ENCODE measurements at regions not wholly inside any gene's neighbourhood (a gene's known extent, or its start where the extent isn't known, plus 50 kb on each side); places are given as distances from the start of the nearest gene placed in this dataset.
"Not testable (repeated sequence)": the region's sequence is repeated elsewhere in the genome, so short reads cannot be mapped to it uniquely, and the experiment has no call there.

DNA sequence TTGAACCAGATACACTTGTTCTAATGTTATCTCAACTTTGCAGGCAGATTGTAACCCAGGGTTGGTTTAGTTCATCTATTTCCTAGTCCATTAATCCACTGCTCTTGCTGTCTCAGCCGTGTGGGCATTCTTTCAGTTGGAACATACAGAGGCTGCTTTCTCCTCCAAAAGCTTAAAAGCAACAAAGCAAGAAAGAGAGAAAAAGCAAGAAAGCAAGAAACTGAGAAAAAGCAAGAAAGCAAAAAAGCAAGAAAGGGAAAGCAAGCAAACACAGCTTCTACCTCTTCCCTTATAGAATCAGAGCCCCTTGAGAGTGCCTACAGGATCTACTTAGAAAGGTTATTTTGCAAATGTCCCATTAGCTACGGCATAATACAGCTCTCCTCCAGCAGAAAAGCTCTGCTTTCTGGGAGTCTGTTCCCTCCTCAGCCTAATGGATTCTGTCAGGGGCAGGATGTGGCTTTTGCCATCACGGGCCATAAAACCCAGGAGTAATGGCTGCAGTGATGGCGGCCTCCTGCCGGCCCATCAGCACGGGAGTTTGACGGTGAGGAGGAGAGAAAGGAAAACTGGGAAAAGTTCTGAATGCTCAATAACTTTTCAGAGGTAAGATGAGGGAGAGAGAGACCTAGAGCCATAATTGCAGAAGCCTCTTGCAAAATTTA is 156.8 kb upstream of the JARID2 start:
- no peak for DNase-seq

DNA sequence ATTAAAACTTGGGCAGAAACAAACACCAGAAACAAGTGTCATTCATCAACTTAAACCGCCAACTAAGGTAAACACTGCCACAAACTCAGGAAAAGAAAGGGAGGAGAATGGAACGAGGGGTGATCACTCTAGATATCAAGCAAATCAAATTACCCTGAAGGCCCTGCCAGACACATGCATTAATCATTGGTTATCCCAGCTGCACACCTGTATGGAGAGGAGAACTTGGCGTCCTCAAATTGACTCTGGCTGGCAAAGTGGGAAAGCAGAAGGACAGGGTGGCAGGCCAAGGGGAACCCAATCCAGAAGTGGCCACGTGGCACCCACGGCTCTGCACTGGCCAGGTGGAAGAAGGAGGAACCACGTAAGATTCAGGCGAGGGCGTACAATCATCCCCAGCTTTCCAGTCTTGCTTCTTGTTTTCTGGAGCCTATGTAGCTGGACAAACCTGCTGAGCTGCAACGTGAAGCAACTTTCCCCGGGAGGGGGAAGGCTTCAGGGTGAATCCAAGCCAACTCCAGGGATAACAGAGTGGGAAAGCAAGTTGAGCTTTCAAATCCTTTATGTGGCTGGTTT is 156.2 kb upstream of the JARID2 start:
- no peak for DNase-seq

DNA sequence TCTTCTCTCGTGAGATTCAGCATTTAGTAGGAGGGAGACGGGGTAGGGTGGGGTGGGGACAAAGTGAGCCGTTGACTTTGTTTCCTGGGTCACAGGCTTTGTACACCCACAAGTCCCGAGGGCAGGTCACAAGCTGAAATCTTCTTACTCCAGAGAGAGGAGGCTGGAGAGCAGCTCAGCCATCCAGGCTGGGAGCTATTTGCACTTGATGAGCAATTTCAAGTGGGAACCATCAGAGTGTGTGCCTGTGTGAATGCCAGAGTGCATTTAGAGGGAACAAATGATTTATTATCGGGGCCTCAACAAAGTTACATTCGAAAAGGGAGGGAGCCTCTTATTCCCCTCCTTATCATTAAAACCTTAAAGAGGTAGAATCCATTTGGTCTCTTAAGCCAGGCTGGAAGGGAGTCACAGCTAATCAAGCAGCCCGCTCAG is 155.7 kb upstream of the JARID2 start:
- DNase-seq, result no peak

DNA sequence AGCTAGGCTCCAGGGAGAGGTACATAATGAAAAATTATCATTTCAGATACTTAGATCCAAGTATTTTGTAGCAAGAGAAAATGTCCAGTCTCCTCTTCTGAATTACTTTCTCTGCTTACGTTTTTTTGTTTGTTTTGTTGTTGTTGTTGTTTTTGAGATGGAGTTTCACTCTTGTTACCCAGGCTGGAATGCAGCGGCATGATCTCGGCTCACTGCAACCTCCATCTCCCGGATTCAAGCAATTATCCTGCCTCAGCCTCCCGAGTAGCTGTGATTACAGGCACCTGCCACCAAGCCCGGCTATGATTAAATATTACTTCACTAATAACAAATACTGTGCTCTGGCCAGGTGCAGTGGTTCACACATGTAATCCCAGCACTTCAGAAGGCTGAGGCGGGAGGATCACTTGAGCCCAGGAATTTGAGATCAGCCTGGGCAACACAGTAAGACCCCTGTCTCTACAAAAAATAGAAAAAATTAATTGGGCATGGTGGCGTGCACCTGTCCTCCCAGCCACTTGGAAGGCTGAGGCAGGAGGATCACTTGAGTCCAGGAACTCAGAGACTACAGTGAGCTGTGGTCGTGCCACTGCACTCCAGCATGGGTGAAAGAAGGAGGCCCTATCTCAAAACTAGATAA is 155.0 kb upstream of the JARID2 start:
- DNase-seq, result no peak

DNA sequence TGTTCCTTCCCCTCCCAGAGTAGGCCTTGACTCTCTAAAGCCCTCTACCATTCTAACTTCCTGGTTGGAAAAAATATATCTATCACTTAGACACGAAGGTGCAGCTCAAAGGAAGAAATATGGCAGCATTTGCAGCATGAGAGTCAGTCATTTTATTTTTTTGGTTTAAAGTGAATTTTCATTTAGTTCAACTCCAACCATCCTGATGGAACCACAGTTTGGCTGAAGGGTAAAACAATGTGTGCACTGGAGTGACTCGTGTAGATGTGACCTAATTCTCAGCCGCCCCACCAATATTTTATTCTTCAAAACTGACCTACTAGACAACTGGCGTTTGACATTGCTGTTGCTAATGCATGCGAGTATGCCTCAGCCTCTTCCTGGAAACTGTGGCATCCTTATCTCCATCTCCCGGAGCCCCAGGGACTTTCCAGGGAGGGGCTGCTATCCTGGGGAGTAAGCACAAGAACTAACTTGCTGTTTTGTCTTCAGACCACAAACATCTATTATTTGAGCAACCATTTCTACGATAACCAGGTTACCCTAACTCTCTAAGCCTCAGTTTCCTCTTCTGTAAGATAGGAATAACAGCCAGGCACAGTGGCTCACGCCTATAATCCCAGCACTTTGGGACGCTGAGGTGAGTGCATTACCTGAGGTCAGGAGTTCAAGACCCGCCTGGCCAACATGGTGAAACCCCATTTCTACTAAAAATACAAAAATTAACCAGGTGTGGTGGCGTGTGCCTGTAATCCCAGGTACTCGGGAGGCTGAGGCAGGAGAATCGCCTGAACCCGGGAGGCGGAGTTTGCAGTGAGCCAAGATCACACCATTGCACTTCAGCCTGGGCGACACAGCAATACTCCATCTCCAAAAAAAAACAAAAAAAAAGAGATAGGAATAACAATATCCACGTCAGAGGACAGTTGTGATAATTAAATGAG is 148.7 kb upstream of the JARID2 start:
- no peak for DNase-seq

DNA sequence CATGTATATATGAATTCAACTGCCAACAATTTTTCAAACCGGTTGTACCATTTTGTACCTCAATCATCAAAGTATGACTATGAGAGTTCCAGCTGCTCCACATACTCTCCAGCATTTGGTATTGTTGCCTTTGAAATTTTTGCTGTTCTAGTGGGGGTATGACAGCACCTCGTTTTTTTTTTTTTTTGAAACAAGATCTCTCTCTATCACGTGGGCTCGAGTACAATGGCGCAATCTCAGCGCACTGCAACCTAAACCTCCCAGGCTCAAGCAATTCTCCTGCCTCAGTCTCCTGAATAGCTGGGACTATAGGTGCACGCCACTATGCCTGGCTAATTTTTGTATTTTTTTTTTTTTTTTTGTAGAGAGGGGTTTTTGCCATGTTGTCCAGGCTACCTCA is 144.7 kb upstream of the JARID2 start:
- DNase-seq, result no peak

DNA sequence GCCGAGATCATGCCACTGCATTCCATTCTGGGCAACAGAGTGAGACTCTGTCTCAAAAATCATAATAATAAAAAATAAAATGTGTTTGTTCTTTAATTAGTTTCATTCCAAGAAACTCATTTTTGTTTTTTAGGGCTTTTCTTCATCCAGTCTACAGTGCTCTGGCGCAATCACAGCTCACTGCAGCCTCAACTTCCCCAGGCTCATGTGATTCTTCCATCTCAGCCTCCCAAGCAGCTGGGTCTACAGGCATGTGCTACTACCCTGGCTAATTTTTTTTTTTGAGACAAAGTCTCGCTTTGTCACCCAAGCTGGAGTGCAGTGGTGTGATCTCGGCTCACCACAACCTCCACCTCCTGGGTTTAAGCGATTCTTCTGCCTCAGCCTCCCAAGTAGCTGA is 143.6 kb upstream of the JARID2 start:
- DNase-seq, result no peak

DNA sequence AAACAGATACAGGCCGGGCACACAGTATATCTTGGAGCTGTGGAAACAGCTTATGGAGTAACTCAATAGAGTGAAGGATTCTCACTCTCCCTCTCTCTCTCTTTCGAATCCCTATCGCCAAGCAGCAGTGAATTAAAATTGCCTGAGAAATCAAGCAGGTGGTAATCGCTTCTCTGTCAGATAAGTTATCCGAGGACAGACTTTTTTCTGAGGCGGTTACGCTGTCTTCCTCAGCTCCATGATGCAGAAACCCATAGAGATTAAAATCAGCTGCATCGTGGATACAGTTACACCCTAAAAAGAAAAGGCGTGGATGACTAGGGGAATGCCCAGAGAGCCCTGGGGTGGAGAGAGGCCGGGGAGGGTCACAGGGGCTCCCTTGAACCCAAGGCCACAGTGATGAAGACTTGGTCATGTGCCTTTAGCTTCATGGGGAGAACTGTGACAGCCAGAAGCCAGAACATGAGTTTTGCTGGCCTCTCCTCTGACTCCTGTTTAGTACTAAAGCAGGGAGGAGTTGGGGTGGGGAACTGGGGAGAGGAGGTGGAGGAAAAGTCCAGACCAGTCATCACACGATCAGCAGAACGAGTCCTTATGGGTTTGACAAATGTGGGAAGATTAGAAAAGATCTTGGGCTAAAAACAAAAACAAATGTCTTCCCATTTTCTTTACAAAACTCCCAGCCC is 138.8 kb upstream of the JARID2 start:
- DNase-seq, result no peak

DNA sequence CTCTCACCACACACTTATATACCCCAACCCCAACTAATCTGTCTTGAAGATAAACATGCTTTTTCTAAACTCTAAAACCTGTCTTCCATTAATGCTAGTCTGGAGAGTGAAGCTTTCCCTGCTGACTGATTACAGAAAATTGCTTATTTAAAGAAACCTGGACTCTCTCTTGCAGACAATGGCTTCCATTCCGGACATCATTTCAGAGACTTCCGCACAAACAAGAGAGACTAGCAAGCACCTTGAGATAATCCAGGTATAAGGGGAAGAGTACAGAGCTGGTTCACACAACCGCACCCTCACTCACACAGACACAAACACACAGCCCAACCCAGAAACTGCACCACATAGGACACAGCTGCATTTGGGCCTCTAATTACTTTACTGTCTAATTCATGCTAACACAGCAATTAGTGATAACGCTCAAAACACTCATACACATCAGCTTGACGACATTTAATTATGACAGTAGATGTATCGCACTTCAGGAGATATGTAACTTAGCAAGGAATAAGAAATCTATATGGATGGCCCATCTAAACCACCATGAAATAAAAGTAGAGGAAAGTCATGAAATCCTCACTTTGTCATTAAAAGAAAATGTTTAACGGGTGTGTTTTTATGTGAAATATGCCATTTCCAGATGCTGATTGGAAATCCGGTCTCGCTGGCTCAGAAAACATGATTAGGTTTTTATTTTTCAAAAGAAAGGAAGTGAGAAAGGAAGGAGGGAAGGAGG is 138.1 kb upstream of the JARID2 start:
- DNase-seq, result no peak

DNA sequence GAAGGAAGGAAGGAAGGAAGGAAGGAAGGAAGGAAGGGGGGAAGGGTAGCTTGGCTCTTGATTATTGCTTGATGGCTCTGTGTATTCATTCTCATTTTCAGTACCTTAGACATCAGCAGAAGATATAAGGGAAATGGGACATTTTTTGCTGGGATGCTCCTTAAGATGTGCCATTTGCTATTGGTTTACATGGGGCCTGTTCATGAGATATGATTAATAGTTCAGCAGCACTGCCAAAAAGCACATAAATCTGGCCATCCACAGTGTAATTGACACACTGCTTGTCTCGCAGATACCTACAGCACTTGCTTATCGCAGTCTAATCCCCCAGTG is 137.5 kb upstream of the JARID2 start:
- DNase-seq, result no peak

DNA sequence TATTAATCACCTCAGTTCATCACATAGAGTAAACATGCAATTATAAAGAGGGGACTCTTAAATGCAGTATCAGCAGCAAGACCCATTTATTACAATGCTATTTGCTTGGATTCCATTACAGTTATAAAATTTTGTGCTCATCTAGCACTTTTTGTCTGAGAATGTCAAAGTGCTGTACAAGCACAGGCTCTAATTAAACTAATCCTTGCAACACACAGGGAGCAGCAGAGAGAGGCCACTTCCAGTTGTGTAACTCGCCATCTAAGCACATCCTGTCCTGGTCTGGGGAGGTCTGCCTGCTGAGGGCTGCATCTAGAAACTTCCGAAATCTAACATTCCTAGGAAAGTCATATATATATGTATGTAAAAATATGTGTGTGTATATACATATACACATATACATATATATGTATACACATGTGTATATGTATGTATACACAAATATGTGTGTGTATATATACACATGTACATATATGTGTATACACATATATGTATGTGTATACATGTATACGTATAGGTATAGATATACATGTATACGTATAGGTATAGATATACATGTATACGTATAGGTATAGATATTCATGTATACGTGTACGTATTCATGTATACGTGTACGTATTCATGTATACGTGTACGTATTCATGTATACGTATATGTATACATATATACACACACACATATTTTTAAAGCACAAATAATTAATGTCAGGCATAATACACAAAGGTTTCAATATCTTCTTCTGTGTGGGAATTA is 136.4 kb upstream of the JARID2 start:
- DNase-seq, result no peak

DNA sequence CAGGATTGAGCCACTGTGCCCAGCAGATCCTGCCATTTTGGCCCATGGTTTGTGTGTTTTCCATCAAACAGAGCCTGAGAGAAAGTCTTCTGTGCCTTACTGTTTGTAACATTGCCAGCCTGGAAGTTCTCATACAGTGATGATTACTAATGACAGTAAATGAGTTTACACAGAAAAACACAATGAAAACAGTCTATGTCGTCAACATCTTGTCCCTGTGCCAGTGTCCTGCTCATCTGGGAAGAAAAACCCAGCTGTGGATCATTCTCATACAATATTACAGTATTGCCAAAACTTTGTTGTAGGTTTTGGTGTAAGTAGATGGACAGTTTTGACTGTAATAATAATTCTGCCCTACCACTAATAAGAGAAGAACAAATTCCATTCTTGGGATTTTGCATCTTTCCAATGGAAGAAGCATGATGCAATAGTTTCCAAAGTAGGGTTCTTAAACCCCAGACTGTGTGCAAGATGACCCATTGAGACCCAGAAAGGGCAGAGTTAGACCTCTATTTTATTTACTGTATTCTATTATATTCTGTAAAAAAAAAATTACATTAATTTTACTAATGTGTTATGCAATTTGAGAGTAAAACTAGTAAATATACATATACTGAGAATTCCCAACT is 135.0 kb upstream of the JARID2 start:
- DNase-seq, result no peak

DNA sequence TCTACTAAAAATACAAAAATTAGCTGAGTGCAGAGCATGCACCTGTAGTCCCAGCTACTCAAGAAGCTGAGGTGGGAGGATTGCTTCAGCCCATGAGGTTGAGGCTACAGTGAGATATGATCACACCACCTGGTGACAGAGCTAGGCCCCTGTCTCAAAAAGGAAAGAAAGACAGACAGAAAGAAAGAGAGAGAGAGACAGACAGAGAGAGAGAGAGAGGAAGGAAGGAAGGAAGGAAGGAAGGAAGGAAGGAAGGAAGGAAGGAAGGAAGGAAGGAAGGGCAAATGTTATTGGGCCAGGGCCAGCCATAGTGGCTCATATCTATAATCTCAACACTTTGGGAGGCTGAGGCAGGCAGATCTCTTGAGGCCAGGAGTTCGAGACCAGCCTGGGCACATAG is 134.3 kb upstream of the JARID2 start:
- DNase-seq, result not testable (repeated sequence)

DNA sequence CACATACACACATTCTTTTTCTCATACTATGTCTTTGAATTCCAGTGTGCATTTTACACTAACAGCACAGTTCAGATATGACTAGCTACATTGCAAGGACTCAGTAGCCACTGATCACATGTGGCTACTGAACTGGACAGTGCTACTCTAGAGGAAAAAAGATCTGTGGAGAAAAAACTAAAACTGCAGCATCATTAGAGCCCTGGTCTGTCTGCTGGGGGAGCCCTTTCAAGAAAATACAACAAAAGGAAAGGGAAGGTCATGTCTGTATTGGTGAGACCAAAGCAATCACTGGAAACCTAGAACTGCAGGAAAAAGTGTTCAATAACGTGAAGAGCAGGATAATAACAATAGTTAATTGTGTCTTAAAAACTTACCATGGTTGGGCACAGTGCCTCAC is 132.3 kb upstream of the JARID2 start:
- DNase-seq, result no peak

DNA sequence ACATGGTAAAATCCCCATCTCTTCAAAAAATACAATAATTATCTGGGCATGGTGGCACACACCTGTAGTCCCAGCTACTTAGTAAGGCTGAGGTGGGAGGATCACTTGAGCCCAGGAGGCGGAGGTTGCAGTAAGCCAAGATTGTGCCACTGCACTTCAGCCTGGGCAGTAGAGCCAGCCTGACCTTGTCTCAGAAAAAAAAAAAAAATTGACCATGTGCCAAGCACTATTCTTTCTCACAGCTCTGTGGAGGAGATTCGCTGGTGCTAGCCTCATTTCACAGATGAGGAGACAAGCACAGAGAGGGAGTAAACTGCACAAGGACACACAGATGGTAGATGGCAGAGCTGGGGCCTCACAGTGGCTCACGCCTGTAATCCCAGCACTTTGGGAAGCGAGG is 131.8 kb upstream of the JARID2 start:
- DNase-seq, result no peak

DNA sequence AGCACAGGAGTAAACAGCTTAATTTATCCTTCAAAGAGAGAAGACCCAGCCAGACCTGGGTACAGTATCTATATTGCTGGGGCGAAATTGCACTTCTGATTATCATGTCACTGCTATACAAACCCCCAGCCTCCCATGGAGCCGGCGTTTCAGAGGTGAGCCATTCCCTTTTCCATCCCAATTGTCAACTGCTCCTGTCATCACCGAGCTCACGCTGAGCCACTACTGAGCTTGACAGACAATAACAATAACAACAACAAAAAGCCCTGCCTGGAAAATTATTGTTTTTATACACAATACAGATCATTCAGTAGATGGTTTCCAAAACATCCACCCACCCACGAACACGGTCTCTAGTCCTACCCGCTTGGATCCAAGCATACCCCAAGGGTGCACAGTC is 129.0 kb upstream of the JARID2 start:
- no peak for DNase-seq

DNA sequence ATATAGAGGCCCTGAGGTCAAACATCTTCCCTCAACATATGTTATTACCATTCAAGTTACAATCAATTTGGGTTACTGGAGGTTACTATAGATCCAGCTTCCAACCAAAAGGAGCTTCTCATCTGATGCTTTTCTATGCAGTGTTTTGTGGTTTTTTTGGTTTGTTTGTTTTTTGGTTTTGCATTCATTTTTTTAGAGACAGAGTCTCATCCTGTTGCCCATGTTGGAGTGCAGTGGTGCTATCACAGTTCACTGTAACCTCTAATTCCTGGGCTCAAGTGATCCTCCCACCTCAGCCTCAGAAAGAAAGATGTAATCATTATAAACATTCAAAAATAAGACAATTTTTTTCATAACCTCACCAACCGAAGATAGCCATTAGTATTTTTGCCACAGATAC is 124.4 kb upstream of the JARID2 start:
- DNase-seq, result no peak

DNA sequence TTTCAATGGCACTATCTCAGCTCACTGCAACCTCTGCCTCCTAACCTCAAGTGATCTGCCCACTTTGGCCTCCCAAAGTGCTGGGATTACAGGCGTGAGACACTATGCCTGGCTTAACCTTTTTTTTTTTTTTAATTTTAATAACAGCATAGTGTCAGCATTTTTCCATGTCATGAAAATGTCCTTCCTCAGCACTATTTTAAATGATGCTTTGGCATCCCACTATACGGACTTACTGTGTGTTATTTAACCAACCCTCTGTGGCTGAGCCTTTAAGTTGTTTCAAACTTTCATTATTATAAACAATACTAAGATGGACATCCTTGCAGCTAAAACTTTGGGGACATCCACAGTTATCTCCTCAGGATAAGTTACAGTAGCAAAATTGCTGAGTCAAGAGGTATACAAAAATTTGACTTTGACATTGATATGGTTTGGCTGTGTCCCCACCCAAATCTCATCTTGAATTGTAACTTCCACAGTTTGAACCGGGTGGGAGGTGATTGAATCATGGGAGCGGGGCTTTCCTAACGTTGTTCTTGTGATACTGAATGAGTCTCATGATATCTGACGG is 123.8 kb upstream of the JARID2 start:
- DNase-seq, result no peak

DNA sequence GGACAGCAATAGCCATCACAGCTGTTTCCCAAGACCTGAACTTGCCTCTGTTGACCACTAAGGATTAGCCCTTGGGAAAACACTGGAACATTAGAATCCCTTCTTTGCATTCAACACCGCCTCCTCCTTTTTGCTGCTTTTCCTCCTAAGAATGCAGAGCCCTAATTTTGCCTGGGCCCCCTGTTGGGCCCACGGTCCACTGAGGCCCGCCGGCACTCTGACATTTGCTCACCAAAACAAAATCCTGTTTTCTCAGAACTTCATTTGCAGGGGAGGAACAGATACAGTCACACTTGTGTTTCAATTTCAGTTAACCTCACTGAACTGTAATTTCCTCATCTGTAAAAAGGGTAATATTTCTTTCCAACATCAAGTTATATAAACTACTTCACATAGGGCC is 116.0 kb upstream of the JARID2 start:
- DNase-seq, result no peak

DNA sequence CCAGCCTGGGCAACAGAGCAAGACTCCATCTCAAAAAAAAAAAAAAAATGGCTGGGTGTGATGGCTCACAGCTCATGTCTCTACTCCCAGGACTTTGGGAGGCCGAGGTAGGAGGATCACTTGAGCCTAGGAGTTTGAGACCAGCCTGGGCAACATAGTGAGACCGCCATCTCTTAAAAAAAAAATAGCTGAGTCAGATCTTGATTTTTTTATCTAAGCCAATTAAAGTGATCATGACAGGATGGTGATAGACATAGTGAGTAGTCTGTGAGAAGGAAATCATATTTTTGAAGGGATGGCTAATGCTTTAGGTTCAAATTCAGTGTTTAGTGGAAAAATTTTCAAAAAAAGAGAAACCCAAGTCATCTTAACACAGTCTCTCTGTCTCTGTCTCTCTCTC is 114.6 kb upstream of the JARID2 start:
- DNase-seq, result no peak

DNA sequence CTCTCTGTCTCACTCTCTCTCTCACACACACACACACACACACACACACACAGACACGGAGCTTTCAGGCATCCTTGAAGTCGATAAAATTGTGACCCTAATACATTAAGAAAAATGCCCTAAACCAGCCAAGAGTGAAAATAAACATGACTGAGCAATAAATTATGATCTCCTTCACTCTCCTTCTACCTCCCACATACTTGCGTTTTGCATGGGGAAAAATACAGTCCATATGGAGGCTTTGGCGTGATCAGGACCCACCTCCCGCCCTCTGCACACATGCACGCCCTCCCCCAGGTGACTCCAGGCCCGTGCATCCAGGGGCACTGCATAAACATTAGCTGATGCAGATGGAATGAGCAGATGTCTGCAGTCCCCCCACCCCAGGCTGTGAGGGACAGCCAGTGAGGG is 114.2 kb upstream of the JARID2 start:
- DNase-seq, result no peak

Measured in CD4-positive, alpha-beta T cell treated with Interleukin-21 for 1 hour (primary cell).